Dendritic cell treated with granulocyte-macrophage colony-stimulating factor and Interleukin-4, amounts not matched to agents 40 ng/mL and 50 ng/mL, for 4 days (primary cell): ENCODE measurements at regions not wholly inside any gene's neighbourhood (a gene's known extent, or its start where the extent isn't known, plus 50 kb on each side); places are given as distances from the start of the nearest gene placed in this dataset.
"Not testable (repeated sequence)": the region's sequence is repeated elsewhere in the genome, so short reads cannot be mapped to it uniquely, and the experiment has no call there.

Experiments used
- H3K27ac Mint-ChIP-seq: one replicate; pipeline ENCODE4 v1.8.0; 2022; ENCODE audit warnings: mild to moderate bottlenecking, mixed read lengths
- H3K27me3 Mint-ChIP-seq: one replicate; pipeline ENCODE4 v1.8.0; 2022; ENCODE audit warnings: mild to moderate bottlenecking, mixed read lengths
- H3K36me3 Mint-ChIP-seq: one replicate; pipeline ENCODE4 v1.8.0; 2022; ENCODE audit warnings: low read depth, mixed read lengths
- H3K4me1 Mint-ChIP-seq: one replicate; pipeline ENCODE4 v1.8.0; 2022; ENCODE audit warnings: low read depth, mixed read lengths
- H3K4me3 Mint-ChIP-seq: one replicate; pipeline ENCODE4 v1.8.0; 2022; ENCODE audit warnings: mild to moderate bottlenecking, moderate library complexity, mixed read lengths
- H3K9me3 Mint-ChIP-seq: one replicate; pipeline ENCODE4 v1.8.0; 2022; ENCODE audit warnings: mixed read lengths
- intact Hi-C: fragments of 100-400 bp; cut with micrococcal nuclease; formaldehyde crosslinking; loops from one replicate; pipeline ENCODE4 v1.15.0; 2022

DNA sequence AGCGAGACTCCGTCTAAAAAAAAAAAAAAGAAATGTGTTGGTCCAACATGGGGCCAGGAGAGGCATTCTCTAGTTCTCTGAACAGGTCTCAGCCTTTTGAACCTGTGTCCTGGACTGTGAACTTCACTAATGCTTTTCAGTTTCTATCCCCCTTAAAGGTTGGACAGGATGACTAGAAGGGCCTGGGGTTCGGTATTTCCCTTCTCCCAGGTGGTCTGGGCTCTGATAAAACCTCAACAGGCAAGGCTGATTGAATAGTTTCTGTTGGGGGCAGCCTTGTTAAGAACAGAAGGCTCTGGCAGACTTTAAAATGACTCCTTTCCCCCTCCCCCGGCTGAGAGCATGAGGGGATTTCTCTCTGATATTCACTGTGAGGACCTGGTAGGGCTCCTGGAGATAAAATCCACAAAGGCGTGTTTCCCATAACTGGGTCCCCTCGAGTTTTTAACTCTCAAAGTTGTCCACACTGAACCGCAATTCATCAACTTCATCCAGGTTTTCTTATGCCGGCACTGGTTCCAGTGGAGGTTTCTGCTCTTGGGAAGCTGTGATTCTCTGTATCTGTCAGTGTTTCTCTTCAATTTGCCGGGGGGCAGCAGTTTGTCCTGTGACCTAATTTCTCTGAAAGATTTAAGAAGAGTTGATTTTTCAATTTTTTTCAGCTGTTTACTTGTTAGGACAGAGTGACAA, 91.3 kb downstream of the METRNL start:
- Mint-ChIP-seq H3K27ac (no peak overlapping the region), H3K4me3 (no peak overlapping the region), H3K36me3 (no peaks in the 10 kb centered on the region), H3K4me1 (peaks cover 37% of the 10 kb centered on the region), H3K27me3 (peaks cover 11% of the 10 kb centered on the region), H3K9me3 (peaks cover 8% of the 10 kb centered on the region)
- intact Hi-C loops = no loop called here

DNA sequence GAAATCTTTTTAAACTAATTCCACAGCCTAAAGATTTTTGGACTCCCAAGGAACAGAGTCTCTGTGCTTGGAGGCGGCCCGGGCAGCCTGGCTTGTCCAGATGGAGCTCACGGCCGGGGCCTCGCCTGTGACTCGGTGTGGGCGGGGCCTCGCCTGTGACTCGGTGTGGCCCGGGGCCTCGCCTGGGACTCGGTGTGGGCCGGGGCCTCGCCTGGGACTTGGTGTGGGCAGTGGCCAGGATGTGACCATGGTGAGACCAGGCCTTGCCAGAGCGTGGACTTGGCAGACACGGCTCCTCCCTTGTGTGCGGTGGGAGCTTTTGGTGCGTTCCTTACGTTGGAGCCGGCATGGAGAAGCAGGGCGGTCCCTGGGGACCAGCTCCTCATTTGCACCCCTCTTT, 92.3 kb downstream of the METRNL start:
- Mint-ChIP-seq H3K4me3 (no peak overlapping the region), H3K9me3 (peaks cover 8% of the 10 kb centered on the region), H3K27me3 (peaks cover 17% of the 10 kb centered on the region), H3K36me3 (no peaks in the 10 kb centered on the region), H3K4me1 (peaks cover 37% of the 10 kb centered on the region), H3K27ac (peak overlapping the region; percentile 59)
- intact Hi-C loops = no loop called here

DNA sequence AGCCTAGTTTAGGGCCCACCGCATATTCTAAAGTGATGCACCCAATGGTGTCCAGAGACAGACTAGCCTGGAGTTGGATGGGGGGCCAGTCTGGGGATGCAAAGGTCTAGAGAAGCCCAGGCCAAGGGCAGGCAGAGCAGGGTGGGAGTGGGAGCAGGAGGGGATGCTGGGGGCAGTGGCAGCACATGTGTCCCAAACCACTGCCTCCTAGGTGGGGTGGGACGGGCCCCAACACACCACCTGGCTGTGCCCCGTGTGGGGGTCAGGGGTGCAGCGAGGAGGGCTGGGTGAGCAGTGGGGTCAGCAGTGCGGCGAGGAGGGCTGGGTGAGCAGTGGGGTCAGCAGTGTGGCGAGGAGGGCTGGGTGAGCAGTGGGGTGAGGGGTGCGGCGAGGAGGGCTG, 92.7 kb downstream of the METRNL start:
- intact Hi-C loops, H3K36me3 Mint-ChIP-seq, H3K9me3 Mint-ChIP-seq, H3K4me3 Mint-ChIP-seq: not testable (repeated sequence)
- Mint-ChIP-seq H3K27me3 (peaks cover 17% of the 10 kb centered on the region), H3K4me1 (peaks cover 37% of the 10 kb centered on the region), H3K27ac (peak overlapping the region; percentile 59)

DNA sequence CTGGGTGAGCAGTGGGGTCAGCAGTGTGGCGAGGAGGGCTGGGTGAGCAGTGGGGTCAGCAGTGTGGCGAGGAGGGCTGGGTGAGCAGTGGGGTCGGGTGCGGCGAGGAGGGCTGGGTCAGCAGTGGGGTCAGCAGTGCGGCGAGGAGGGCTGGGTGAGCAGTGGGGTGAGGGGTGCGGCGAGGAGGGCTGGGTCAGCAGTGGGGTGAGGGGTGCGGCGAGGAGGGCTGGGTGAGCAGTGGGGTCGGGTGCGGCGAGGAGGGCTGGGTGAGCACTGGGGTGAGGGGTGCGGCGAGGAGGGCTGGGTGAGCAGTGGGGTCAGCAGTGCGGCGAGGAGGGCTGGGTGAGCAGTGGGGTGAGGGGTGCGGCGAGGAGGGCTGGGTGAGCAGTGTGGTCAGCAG, 93.2 kb downstream of the METRNL start:
- H3K9me3 Mint-ChIP-seq, intact Hi-C loops, H3K36me3 Mint-ChIP-seq, H3K27ac Mint-ChIP-seq, H3K4me3 Mint-ChIP-seq: not testable (repeated sequence)
- Mint-ChIP-seq H3K27me3 (peaks cover 19% of the 10 kb centered on the region), H3K4me1 (peaks cover 37% of the 10 kb centered on the region)

DNA sequence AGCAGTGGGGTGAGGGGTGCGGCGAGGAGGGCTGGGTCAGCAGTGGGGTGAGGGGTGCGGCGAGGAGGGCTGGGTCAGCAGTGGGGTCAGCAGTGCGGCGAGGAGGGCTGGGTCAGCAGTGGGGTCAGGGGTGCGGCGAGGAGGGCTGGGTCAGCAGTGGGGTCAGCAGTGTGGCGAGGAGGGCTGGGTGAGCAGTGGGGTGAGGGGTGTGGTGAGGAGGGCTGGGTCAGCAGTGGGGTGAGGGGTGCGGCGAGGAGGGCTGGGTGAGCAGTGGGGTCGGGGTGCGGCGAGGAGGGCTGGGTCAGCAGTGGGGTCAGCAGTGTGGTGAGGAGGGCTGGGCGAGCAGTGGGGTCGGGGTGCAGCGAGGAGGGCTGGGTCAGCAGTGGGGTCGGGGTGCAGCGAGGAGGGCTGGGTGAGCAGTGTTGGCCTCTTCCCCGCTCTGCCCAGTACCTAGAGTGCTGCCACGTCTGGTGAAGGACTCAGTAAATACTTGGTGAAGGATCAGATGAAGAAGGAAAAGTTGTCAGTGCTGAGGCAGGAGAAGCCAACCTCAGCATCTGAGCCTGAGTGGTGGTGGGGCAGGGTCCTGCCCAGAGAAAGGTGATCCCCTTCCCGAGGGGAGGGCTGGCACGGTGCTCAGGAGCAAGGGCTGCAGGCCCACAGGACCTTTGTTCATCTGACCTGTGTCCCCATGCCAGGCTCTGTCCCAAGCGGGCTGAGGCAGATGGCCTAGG, 93.9 kb downstream of the METRNL start:
- peaks cover 22% of the 10 kb centered on the region for H3K27me3 Mint-ChIP-seq
- H3K36me3 Mint-ChIP-seq, intact Hi-C loops, H3K27ac Mint-ChIP-seq, H3K9me3 Mint-ChIP-seq, H3K4me3 Mint-ChIP-seq: not testable (repeated sequence)
- peaks cover 37% of the 10 kb centered on the region for H3K4me1 Mint-ChIP-seq

DNA sequence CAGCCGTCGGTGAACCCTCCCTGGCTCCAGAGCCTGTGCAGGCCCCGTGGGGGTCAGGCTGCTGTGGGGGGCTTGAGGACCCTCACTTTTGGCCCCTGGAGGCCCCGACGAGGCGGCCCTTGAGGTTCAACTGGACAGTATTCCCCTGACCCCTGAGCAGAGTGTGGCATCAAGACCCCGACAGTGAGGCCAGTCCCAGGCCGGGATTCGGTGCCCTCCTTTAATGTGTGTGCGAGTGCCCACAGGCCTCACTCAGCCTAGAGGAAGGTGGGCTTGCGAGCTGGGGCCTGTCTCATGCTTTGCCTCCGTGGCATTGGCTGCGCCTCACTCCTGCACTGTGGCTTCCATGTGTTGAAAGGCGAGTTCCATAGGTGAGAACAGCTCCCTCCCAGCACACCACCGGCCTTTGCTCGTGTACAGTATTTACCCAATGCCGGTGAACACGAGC, 94.5 kb downstream of the METRNL start:
- H3K27me3 Mint-ChIP-seq = peaks cover 22% of the 10 kb centered on the region
- intact Hi-C loops = no loop called here
- H3K4me1 Mint-ChIP-seq = peaks cover 36% of the 10 kb centered on the region
- no peak overlapping the region for H3K27ac Mint-ChIP-seq
- no peak overlapping the region for H3K4me3 Mint-ChIP-seq
- no peaks in the 10 kb centered on the region for H3K36me3 Mint-ChIP-seq
- no peaks in the 10 kb centered on the region for H3K9me3 Mint-ChIP-seq

DNA sequence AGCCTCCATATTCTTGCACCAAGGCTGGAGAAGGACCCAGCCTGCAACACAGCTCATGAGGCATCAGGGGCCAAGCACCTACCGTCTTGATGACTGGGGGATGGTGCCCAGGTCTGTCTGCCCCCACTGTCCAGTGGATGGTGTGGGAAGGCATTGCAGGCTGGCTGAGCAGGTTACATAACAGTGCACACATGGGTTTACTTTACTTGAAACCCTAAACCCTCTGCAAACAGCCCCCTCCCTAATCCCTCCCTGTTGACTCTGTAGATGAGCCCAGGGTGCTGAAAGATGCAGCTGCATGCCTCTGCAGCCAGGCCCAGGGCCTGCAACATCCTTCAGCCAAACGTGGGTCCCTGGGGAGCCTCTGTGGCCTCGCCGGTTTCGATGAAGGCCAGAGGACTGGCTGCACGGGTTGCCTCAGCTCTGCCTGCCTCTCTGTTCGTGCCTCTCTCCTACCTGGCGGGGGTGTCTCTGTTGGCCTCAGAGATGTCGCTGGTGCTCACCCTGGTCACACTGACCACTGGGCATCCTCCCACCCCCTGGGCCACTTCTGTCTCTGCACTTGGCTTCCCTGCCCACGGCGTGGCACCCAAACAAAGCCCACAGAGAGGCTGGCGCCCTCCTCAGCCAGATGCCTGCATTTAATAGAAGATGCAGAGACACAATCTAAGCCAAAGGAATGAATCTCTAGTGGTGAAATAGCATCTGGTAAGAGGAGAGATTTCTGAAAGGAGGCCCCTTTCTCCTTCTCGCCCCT, 95.1 kb downstream of the METRNL start:
- Mint-ChIP-seq H3K4me3 (no peak overlapping the region), H3K27me3 (peaks cover 19% of the 10 kb centered on the region), H3K4me1 (peaks cover 30% of the 10 kb centered on the region), H3K36me3 (no peaks in the 10 kb centered on the region), H3K9me3 (no peaks in the 10 kb centered on the region), H3K27ac (peak overlapping the region; percentile 11)
- intact Hi-C loops = no loop called here

DNA sequence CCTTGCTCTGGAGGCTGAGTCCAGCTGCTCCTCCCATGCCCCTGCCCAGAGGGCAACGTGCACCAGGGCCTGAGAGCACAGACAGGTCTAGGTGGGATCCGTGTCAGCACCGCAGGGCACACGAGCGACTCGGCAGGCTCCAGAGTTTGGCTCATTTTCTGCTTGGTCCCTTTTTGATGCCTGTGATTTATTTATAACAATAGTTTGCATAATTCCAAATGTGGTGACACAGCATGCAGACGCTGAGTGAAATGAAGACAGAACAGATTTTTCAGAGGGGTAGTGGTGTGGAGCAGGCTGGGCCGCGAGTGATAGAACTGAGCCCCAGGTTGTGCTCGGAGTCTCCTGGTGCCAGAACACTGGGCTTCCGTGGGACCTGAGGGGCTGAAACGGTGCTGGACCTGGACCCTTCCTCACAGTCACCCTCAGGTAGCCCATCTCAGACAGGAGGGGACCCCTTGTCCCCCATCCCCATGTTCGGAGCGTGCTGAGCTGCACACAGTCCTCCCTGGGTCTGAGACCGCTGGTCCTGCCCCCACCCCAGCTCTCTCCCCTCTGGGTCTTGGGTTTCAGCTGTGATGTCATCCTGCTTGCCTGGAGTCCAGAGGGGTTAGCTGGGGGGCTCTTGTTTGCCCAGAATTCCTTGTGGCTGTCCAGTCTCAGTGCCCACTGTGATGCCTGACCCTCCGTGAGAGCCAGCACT, 95.9 kb downstream of the METRNL start:
- Mint-ChIP-seq H3K36me3 (no peaks in the 10 kb centered on the region), H3K27ac (peak overlapping the region; percentile 11), H3K9me3 (no peaks in the 10 kb centered on the region), H3K4me3 (no peak overlapping the region), H3K27me3 (peaks cover 19% of the 10 kb centered on the region), H3K4me1 (peaks cover 23% of the 10 kb centered on the region)
- intact Hi-C loops = no loop called here

DNA sequence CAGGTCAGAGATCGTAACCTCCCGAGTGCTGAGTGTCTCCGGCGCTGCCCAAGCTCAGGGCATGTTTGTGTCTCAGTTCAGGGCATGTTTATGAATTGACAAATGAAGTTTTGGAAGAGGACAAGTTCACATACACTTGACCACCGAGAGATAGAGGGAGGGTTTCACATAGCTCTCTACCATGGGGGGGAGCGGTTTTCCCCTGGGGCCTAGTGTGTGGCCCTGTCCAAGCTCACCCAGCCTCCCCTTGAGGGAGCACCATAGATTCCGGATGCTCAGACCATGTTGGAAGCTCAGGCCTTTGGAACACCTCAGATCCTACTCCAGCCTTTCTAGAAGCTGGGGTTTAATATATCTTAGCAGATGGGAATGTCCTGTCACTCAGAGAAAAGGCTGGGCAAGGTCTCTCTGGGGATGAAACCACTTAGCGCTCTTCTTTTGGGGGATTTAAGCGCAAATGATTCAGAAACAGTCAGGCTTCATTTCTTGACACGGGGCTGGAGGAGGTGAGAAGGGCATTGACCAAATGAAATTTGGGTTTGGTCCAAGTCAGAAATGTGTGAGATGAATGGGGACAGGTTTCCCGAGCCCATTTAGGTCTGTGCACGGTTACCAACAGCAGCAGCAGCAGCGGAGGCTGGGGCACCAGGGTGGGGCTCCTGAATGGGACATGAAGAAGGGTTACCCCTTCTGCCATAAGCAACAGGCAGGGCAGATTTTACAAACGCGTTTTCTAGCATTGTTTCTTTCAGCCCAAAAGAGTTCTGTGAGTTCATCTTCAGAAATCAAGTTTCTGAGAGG, 96.6 kb downstream of the METRNL start:
- no peaks in the 10 kb centered on the region for H3K36me3 Mint-ChIP-seq
- H3K27me3 Mint-ChIP-seq = peaks cover 19% of the 10 kb centered on the region
- H3K4me1 Mint-ChIP-seq = peaks cover 28% of the 10 kb centered on the region
- H3K27ac Mint-ChIP-seq = peak overlapping the region; percentile 15
- H3K4me3 Mint-ChIP-seq = no peak overlapping the region
- intact Hi-C loops = no loop called here
- H3K9me3 Mint-ChIP-seq = no peaks in the 10 kb centered on the region

DNA sequence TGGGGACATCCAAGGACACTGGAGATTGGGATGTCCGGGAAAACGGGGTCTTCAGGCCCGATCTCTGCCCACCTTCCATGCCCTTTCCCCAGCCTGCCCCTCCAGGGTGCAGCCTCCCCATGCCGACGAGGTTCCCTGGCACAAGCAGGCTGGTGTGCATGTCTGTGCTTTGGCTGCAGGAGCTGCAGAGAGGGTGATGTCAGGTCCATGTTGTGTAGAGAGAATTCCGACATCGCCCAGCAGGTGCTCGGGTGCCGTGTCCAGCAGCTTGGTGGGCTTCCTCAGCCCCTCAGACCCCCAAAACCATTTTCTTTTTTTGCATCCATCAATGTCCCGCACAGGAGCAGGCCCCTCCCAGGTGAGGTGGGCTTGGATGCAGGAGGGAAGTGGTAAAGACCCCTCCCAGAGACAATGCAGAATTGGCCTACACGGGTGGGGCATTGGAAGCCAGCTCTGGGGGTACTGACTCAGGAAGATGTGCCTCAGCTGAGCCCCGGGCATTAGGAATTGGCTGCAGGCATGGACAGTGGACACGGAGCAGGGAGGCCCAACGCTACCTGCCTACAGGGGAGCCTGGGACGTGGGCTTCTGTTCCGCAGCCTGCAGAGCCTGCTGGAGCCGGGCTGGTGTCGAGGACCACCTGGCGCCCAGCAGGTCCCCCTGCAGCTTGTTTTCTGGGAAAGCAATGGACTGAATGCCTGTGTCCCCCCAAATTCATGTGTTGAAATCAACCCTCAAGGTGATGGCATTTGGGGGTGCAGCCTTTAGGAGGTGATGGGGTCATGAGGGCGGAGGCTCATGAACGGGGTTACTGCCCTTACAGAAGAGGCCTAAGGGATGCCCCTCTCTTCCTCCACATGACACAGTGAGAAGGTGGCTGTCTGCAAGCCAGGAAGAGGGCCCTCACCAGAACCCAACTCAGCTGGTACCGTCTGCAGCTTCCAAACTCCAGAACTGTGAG, 97.5 kb downstream of the METRNL start:
- peak overlapping the region; percentile 15 for H3K27ac Mint-ChIP-seq
- H3K9me3 Mint-ChIP-seq = no peaks in the 10 kb centered on the region
- H3K4me1 Mint-ChIP-seq = peaks cover 24% of the 10 kb centered on the region
- intact Hi-C loops = no loop called here
- H3K4me3 Mint-ChIP-seq = no peak overlapping the region
- no peaks in the 10 kb centered on the region for H3K36me3 Mint-ChIP-seq
- H3K27me3 Mint-ChIP-seq = peaks cover 19% of the 10 kb centered on the region

DNA sequence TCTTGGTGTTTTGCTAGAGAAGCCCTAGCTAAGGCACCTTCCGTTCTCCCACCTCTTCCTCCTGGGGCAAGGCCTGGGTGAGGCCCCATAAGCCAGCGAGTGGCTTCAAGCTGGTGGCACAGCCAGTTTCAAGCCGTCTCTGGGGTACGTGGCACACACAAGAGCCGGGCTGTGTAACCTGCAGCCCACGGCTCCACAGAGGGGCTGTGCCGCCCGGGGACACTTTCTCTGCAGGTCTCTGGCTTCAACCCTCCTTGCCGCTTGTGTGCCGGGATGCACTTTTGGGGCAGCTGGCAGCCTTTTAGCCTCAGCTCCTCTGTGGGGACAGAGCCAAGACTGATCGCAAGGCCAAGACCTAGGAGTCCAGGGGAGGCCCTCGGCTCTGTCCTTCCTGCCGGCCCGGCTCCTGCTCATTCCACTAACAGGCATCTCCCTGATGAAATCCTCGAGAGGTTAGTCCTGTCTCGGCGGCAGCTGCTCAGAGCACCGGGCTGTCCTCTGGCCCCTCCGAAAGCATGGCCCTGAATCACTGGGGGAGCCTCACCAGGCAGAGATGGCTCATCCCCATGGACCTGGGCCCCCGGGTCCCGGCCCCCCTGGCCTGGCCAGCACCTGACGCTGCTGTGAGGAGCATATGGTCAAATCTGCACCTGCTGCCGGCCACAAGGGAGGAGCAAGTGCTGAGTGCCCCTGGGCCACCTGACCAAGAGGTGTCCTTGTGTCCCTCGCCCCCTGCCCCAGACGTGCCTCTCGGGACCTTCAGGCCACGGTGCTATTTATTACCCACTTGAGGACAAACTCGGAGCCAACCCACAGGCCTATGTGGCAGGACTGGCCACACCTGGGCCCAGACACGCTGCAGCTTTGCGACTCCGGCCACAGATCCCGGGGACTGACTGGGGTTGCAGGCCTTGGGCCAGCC, 98.5 kb downstream of the METRNL start:
- intact Hi-C loops = no loop called here
- Mint-ChIP-seq H3K27ac (peak overlapping the region; percentile 53), H3K4me3 (no peak overlapping the region), H3K4me1 (peaks cover 33% of the 10 kb centered on the region), H3K27me3 (peaks cover 19% of the 10 kb centered on the region), H3K36me3 (no peaks in the 10 kb centered on the region), H3K9me3 (no peaks in the 10 kb centered on the region)
